Uterus (tissue), 3 donors: ENCODE measurements at regions not wholly inside any gene's neighbourhood (a gene's known extent, or its start where the extent isn't known, plus 50 kb on each side); places are given as distances from the start of the nearest gene placed in this dataset.
"Not testable (repeated sequence)": the region's sequence is repeated elsewhere in the genome, so short reads cannot be mapped to it uniquely, and the experiment has no call there.

Experiments used
- DNase-seq, 2 donors: peaks; one replicate each; pipeline ENCODE4 v3.0.0-alpha.2; 2019 to 2020
- H3K27ac ChIP-seq, 2 donors: fragments of 200-600 bp; sonication (generic); 1 replicate in 1 of 2; 2 replicates in 1 of 2; pipeline ENCODE4 v1.5.1; 2016 to 2018
- H3K27me3 ChIP-seq, 2 donors: fragments of 200-600 bp; sonication (generic); one replicate each; pipeline ENCODE4 v1.5.1; 2018 to 2019; ENCODE audit warnings: control low read depth in 1 of 2
- H3K36me3 ChIP-seq, 2 donors: fragments of 200-600 bp; sonication (generic); one replicate each; pipeline ENCODE4 v1.5.1; 2019; ENCODE audit warnings: control low read depth in 1 of 2
- H3K4me1 ChIP-seq, 2 donors: fragments of 200-600 bp; sonication (generic); one replicate each; pipeline ENCODE4 v1.5.1; 2018 to 2019; ENCODE audit warnings: control low read depth in 1 of 2
- H3K4me3 ChIP-seq, 2 donors: fragments of 200-600 bp; sonication (generic); 1 replicate in 1 of 2; 2 replicates in 1 of 2; pipeline ENCODE4 v1.5.1; 2018 to 2019; ENCODE audit warnings: mild to moderate bottlenecking in 1 of 2
- H3K9me3 ChIP-seq, 2 donors: fragments of 200-600 bp; sonication (generic); one replicate each; pipeline ENCODE4 v1.5.1; 2019; ENCODE audit warnings: control low read depth in 1 of 2
- POLR2A ChIP-seq, 2 donors: fragments of 450-650 bp; IDR thresholded peaks; one replicate each; pipeline ENCODE4 v1.6.1; 2016; ENCODE audit warnings: antibody characterized with exemption in 2 of 2, mild to moderate bottlenecking in 1 of 2, moderate library complexity in 1 of 2
- intact Hi-C: fragments of 100-400 bp; cut with DNase I; formaldehyde crosslinking; loops from one replicate; pipeline ENCODE4 v1.15.1; 2023; ENCODE audit warnings: low total_unique reads
- TF ChIP-seq, protein P1 (sequence below), 4 experiments: fragments of 200-600 bp in 2 of 4; fragments of 450-650 bp in 2 of 4; sonication (generic) in 2 of 4; IDR thresholded peaks; one replicate each; pipeline ENCODE4 v1.5.1; 2016 to 2019; ENCODE audit warnings: antibody characterized with exemption in 4 of 4, mild to moderate bottlenecking in 2 of 4, moderate library complexity in 1 of 4
- donor health status: DM: yes; HTN: yes; CAD: no.

DNA sequence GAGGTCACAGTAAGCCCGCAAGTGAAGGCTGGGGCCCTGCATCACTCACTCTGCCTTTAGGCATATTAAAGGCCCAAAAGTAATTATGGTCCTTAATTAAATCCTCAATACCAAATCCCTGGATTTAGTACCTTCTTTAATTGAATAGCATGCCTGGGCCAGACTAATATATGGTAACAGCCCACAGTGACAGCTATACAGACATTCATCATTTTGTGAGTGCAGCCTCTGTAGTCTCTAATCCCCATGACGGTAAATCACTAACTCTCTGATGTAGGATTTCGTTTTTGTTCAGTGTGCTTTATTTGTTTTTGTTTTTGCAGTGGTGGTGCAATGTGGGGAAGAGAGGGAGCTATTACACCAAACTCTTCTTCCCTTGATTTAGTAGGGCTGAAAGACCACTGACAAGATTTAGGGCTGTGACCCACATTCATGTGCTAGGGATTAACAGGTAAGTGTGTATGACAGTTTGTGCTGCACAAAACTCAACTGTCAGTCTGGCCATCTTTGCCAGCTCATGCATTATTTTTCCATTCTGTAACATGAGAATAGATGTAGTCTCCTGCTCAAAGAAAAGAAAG lies 60.6 kb upstream of the SLC39A8 start:
- H3K9me3 ChIP-seq, result no peaks in the 10 kb centered on the region
- H3K36me3 ChIP-seq, result no peaks in the 10 kb centered on the region
- H3K27me3 ChIP-seq, result no peaks in the 10 kb centered on the region
- DNase-seq, result no peak
- intact Hi-C loops, result no loop called here
- H3K27ac ChIP-seq, result no peak overlapping the region
- TF ChIP-seq, protein P1, sequence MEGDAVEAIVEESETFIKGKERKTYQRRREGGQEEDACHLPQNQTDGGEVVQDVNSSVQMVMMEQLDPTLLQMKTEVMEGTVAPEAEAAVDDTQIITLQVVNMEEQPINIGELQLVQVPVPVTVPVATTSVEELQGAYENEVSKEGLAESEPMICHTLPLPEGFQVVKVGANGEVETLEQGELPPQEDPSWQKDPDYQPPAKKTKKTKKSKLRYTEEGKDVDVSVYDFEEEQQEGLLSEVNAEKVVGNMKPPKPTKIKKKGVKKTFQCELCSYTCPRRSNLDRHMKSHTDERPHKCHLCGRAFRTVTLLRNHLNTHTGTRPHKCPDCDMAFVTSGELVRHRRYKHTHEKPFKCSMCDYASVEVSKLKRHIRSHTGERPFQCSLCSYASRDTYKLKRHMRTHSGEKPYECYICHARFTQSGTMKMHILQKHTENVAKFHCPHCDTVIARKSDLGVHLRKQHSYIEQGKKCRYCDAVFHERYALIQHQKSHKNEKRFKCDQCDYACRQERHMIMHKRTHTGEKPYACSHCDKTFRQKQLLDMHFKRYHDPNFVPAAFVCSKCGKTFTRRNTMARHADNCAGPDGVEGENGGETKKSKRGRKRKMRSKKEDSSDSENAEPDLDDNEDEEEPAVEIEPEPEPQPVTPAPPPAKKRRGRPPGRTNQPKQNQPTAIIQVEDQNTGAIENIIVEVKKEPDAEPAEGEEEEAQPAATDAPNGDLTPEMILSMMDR (IDR thresholded peaks at IDR 0.05), result no peak
- TF ChIP-seq POLR2A (IDR thresholded peaks at IDR 0.05), result no peak
- no peak overlapping the region for H3K4me3 ChIP-seq
- no peaks in the 10 kb centered on the region for H3K4me1 ChIP-seq

DNA sequence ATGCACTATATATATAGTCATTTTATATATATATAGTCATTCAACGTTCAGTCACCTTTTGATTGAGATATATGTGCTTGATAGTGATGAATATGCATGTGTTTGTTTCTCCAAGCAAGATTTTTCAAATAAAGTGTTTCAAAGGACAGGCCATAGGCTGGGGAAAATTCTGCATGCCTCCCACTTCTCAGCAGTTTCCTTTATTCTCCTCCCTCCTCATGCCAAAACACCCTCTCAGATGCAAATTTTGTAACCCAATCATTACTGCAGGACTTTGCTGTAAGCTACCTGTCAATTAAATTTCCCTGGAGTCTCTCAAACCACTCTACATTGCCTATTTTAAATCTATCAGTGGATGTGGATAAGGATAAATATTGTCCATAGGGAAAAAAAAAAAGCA lies 65.6 kb upstream of the SLC39A8 start:
- H3K9me3 ChIP-seq, H3K27me3 ChIP-seq, DNase-seq, H3K4me1 ChIP-seq, H3K36me3 ChIP-seq, H3K4me3 ChIP-seq, H3K27ac ChIP-seq, intact Hi-C loops: not testable (repeated sequence)

GRCh38 chr4:102411408-102411807 lies 66.1 kb upstream of the SLC39A8 start:
- TF ChIP-seq, protein P1 (IDR thresholded peaks at IDR 0.05), result no peak
- no peak for TF ChIP-seq POLR2A (IDR thresholded peaks at IDR 0.05)
- intact Hi-C loops, result no loop called here
- H3K4me1 ChIP-seq, result no peaks in the 10 kb centered on the region
- H3K4me3 ChIP-seq, result no peak overlapping the region
- H3K9me3 ChIP-seq, result no peaks in the 10 kb centered on the region
- H3K27me3 ChIP-seq, result no peaks in the 10 kb centered on the region
- no peak overlapping the region for H3K27ac ChIP-seq
- no peak for DNase-seq
- no peaks in the 10 kb centered on the region for H3K36me3 ChIP-seq

- H3K9me3 ChIP-seq, result no peaks in the 10 kb centered on the region
- DNase-seq, result no peak
- no peaks in the 10 kb centered on the region for H3K27me3 ChIP-seq
- H3K4me1 ChIP-seq, result no peaks in the 10 kb centered on the region
- intact Hi-C loops, result no loop called here
- TF ChIP-seq POLR2A (IDR thresholded peaks at IDR 0.05), result no peak
- TF ChIP-seq, protein P1 (IDR thresholded peaks at IDR 0.05), result no peak
- H3K27ac ChIP-seq, result no peak overlapping the region
- H3K36me3 ChIP-seq, result no peaks in the 10 kb centered on the region
- no peak overlapping the region for H3K4me3 ChIP-seq
Observed at GRCh38 chr4:102416765-102417164, 71.5 kb upstream of the SLC39A8 start.

DNA sequence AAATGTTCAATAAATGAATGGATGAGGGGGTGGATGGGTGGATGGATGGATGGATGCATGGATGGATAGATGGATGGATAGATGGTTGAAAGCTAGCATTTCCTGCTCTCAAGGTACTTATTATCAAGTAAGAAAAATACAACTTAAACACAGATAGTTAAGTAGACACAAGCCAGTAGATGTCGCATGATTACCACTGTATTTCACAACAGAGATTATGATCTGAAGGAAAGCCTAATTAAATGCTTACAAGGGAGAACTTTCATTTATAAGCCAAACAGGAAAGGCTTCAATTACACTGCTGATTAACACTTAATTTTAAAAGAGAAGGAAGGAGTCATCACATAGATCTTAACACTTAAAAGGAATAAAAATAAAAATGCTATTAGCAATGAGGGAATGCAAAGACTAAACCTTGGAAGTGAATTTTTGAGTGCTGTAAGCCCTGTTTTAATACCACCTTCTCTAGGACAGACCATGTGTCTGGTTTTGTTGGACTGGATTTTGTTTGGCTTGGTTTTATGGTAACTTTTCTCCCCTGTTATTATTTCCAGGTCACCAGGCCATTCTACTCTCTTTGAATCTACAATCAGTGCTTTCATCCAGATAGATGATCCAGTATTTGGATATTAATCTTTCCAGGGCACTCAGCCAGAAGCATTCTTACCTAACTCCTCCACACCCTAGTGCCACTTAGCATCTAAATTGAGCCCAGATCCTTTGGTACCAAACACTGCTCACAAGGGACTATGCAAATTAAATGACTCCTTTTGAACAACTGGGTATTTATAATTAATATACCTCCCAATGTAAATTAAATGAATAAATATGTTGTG lies 75.5 kb upstream of the SLC39A8 start:
- no peak for DNase-seq
- no peaks in the 10 kb centered on the region for H3K9me3 ChIP-seq
- intact Hi-C loops, result loop anchor here (10.0 kb wide), 1 partner anchor 594 kb away; the partner anchor contains the start of gene SLC9B1
- no peak overlapping the region for H3K4me3 ChIP-seq
- H3K27ac ChIP-seq, result no peak overlapping the region
- TF ChIP-seq, protein P1 (IDR thresholded peaks at IDR 0.05), result peak in 3 of 4 experiments; percentile 26 to 61 (median 32)
- no peak for TF ChIP-seq POLR2A (IDR thresholded peaks at IDR 0.05)
- H3K27me3 ChIP-seq, result no peaks in the 10 kb centered on the region
- no peaks in the 10 kb centered on the region for H3K36me3 ChIP-seq
- H3K4me1 ChIP-seq, result no peaks in the 10 kb centered on the region
